ENCODE measurements at regions not wholly inside any gene's neighbourhood (a gene's known extent, or its start where the extent isn't known, plus 50 kb on each side); places are given as distances from the start of the nearest gene placed in this dataset.

DNA sequence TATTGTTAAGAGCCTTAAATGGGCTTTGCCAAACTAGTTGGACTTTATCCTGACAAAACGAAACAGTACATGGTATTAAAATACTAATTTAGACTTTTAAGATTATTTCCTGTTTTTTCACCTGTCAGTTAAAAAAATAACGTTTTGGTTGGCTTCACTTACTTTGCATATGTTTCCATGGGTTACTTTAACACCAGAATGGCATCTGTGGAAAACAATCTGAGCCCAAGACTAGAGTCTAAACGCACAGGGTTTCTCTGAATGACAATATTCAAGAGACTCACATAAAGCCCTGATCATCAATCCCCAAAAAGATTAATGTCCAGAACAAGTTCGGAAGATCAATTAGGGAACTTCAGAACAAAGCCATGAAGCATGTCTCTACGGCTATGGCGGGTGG lies 888.0 kb downstream of the EPHA4 start:
- TF ChIP-seq, protein P1, sequence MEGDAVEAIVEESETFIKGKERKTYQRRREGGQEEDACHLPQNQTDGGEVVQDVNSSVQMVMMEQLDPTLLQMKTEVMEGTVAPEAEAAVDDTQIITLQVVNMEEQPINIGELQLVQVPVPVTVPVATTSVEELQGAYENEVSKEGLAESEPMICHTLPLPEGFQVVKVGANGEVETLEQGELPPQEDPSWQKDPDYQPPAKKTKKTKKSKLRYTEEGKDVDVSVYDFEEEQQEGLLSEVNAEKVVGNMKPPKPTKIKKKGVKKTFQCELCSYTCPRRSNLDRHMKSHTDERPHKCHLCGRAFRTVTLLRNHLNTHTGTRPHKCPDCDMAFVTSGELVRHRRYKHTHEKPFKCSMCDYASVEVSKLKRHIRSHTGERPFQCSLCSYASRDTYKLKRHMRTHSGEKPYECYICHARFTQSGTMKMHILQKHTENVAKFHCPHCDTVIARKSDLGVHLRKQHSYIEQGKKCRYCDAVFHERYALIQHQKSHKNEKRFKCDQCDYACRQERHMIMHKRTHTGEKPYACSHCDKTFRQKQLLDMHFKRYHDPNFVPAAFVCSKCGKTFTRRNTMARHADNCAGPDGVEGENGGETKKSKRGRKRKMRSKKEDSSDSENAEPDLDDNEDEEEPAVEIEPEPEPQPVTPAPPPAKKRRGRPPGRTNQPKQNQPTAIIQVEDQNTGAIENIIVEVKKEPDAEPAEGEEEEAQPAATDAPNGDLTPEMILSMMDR (IDR thresholded peaks at IDR 0.05), result no peak
- TF ChIP-seq POLR2A (IDR thresholded peaks at IDR 0.05), result no peak
